MG63 (cell line): ENCODE measurements at regions not wholly inside any gene's neighbourhood (a gene's known extent, or its start where the extent isn't known, plus 50 kb on each side); places are given as distances from the start of the nearest gene placed in this dataset.
A peak's percentile ranks its signal among the peaks of the same experiment; 100 is the strongest.
"Not testable (repeated sequence)": the region's sequence is repeated elsewhere in the genome, so short reads cannot be mapped to it uniquely, and the experiment has no call there.

Experiments
- DNase-seq: peaks from one replicate; pipeline ENCODE4 v3.0.0-alpha.2; 2020
- H3K27me3 ChIP-seq: fragments of 250-450 bp; sonication (Bioruptor Pico); 2 replicates; pipeline ENCODE4 v1.5.1; 2020; ENCODE audit warnings: mild to moderate bottlenecking, moderate library complexity
- H3K36me3 ChIP-seq: fragments of 250-450 bp; sonication (Bioruptor Pico); 2 replicates; pipeline ENCODE4 v1.5.1; 2020; ENCODE audit warnings: mild to moderate bottlenecking, moderate library complexity
- H3K4me3 ChIP-seq: fragments of 250-450 bp; sonication (Bioruptor Pico); 2 replicates; pipeline ENCODE4 v1.5.1; 2020; ENCODE audit warnings: mild to moderate bottlenecking, moderate library complexity
- H3K9me3 ChIP-seq: fragments of 250-450 bp; sonication (Bioruptor Pico); 2 replicates; pipeline ENCODE4 v1.5.1; 2020; ENCODE audit warnings: mild to moderate bottlenecking, moderate library complexity

DNA sequence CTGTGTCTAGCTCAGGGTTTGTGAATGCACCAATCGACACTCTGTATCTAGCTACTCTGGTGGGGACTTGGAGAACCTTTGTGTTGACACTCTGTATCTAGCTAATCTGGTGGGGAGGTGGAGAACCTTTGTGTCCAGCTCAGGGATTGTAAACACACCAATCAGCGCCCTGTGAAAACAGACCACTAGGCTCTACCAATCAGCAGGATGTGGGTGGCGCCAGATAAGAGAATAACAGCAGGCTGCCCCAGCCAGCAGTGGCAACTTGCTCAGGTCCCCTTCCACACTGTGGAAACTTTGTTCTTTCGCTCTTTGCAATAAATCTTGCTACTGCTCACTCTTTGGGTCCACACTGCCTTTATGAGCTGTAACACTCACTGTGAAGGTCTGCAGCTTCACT, 151.3 kb upstream of the LRIG1 start:
- DNase-seq, H3K27me3 ChIP-seq, H3K9me3 ChIP-seq, H3K4me3 ChIP-seq, H3K36me3 ChIP-seq: not testable (repeated sequence)

DNA sequence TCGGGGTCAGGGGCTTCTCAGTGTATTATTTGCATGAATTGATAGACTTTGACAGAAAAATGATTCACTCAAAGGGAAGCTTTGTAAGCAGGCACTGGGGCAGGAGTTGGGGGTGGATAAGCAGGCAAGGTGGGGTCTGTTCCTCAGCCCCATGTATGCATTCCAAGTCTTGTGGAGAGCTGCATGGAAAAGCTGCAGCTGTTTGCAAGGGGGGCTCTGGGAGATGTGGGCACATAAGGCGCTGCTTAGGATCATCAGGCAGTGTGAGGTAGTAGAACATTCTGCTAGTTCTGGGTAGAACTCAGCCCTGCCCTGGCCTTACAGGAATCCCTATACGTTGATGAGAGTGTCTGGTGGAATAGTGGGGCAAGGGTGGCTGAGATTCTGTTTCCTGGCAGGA, 154.2 kb upstream of the LRIG1 start:
- H3K4me3 ChIP-seq = no peak overlapping the region
- H3K9me3 ChIP-seq = no peaks in the 10 kb centered on the region
- no peaks in the 10 kb centered on the region for H3K36me3 ChIP-seq
- no peaks in the 10 kb centered on the region for H3K27me3 ChIP-seq
- no peak for DNase-seq

DNA sequence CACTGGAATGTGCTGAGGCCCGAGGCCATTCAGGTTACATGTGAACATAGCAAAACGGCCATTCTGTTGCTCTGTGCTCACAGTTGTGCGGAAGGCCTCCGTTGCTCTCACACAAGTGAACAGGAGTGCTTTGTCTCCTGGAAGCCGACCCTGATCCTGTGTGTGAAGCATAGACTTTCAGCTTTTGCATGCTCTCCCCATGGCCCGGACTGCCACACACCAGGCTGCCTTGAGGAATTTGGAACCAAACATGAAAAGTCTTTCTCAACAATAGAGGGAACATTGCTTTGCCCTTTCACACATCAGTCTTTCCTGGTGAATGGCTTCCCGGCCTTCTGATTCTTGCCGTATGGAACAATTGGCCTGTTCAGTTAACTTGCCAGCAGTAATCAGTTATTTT, 154.8 kb upstream of the LRIG1 start:
- no peak for DNase-seq
- H3K27me3 ChIP-seq = no peaks in the 10 kb centered on the region
- H3K4me3 ChIP-seq = no peak overlapping the region
- no peaks in the 10 kb centered on the region for H3K36me3 ChIP-seq
- H3K9me3 ChIP-seq = no peaks in the 10 kb centered on the region

- Histone ChIP-seq H3K4me3 (no peak overlapping the region), H3K36me3 (no peaks in the 10 kb centered on the region), H3K27me3 (no peaks in the 10 kb centered on the region), H3K9me3 (no peaks in the 10 kb centered on the region)
- no peak for DNase-seq
Measured at GRCh38 chr3:66656609-66657008, 155.8 kb upstream of the LRIG1 start.

GRCh38 chr3:66659056-66659455, 158.2 kb upstream of the LRIG1 start:
- no peaks in the 10 kb centered on the region for H3K9me3 ChIP-seq
- H3K27me3 ChIP-seq = no peaks in the 10 kb centered on the region
- DNase-seq = no peak
- H3K36me3 ChIP-seq = no peaks in the 10 kb centered on the region
- H3K4me3 ChIP-seq = no peak overlapping the region

GRCh38 chr3:66661628-66662027, 160.8 kb upstream of the LRIG1 start:
- no peaks in the 10 kb centered on the region for H3K9me3 ChIP-seq
- H3K36me3 ChIP-seq = no peaks in the 10 kb centered on the region
- DNase-seq = no peak
- H3K27me3 ChIP-seq = no peaks in the 10 kb centered on the region
- H3K4me3 ChIP-seq = no peak overlapping the region

DNA sequence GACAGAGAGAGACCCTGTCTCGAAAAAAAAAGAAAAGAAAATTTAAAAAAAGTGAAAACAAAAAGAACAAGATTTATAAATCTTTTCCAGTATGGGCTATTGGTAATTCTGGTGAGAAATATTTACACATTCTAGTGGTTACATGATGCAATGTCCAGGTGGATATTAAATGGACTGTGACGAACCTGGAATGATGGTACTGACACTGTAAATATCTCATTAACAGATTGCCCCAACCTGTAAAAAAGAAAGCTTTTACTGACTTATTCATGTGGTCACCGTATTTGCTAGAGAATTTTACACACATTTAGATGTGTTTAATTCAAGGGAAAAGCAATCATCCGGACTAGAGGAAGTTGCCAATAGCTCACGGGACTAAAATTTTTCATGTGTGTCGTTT, 162.1 kb upstream of the LRIG1 start:
- H3K4me3 ChIP-seq = no peak overlapping the region
- H3K36me3 ChIP-seq = no peaks in the 10 kb centered on the region
- DNase-seq = no peak
- no peaks in the 10 kb centered on the region for H3K9me3 ChIP-seq
- H3K27me3 ChIP-seq = no peaks in the 10 kb centered on the region

DNA sequence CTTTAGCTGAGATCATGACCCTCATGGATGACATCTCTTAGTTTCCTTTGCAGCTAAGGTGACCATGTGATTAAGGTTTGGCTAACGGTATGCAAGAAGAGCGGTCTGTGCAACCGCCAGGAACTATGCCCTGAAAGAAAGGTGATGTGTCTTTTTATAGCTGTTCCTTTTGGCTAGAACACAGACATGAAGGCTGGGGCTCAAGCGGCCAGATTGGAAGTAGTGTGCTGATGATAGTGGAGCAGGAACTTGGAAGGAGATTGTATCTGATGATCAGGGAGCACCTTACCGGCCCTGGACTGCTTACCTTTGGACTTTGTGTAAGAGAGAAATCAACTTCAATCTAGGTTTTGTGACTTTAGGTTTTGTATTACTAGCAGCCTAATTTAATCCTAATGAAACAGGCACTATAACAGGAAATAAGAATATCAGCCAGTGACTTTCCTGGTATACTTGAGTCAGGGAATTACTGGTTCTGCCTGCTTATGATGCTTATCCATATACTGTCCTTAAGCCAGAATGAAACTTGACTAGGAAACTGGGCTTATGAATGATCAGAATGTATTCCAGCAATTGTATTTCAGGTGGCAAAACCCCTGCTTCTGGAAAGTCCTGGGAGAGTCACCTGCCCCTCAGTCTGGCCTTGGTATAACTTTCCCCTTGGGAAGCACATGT, 164.3 kb upstream of the LRIG1 start:
- no peaks in the 10 kb centered on the region for H3K9me3 ChIP-seq
- no peaks in the 10 kb centered on the region for H3K36me3 ChIP-seq
- H3K27me3 ChIP-seq = no peaks in the 10 kb centered on the region
- no peak for DNase-seq
- no peak overlapping the region for H3K4me3 ChIP-seq

GRCh38 chr3:66666362-66666761, 165.5 kb upstream of the LRIG1 start:
- DNase-seq = no peak

DNA sequence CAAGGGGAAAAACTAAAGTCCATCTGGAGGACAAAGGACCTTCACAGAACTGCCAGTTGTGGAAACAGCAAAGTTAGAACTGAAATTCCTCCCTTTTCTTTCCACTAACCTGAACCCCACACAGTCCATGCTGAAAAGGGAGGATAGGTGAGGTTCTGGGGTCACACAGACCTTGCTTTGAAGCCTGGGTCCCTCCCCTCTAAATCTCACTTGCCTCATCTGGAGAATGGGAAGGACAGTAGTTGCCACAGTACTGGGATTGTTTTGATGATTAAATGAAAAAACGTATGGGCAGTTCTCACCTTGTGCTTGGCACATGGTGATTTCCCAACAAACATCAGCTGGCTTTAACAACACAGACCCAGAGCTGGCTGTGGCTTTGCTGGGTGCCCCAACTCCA, 166.4 kb upstream of the LRIG1 start:
- no peak for DNase-seq
- Histone ChIP-seq H3K4me3 (no peak overlapping the region), H3K36me3 (no peaks in the 10 kb centered on the region), H3K9me3 (no peaks in the 10 kb centered on the region), H3K27me3 (no peaks in the 10 kb centered on the region)

More at GRCh38 chr3:66666362-66666761, 165.5 kb upstream of the LRIG1 start:
- Histone ChIP-seq H3K27me3 (no peaks in the 10 kb centered on the region), H3K36me3 (no peaks in the 10 kb centered on the region), H3K9me3 (no peaks in the 10 kb centered on the region), H3K4me3 (no peak overlapping the region)

- no peak for DNase-seq
- Histone ChIP-seq H3K9me3 (no peaks in the 10 kb centered on the region), H3K4me3 (no peak overlapping the region), H3K27me3 (no peaks in the 10 kb centered on the region), H3K36me3 (no peaks in the 10 kb centered on the region)
Measured at GRCh38 chr3:66671291-66671690, 170.5 kb upstream of the LRIG1 start.

DNA sequence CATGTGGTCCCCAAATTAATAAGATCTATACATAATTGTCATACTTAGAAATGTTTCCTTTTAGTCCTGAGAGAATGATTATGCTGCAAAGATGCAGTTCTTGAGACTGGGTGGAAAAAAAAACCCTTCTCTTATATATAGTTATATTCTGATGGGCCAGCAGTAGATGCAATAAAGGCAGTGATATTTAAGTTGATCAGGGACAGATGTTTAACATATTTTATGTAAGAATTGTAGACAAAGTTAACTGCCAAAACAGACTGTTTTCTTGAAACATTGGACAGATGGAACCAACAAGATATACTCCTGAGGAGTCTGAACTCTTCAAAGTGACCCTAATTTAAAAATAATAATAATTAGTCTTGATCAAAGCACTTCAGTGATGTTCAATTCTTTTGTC, 172.0 kb upstream of the LRIG1 start:
- Histone ChIP-seq H3K27me3 (no peaks in the 10 kb centered on the region), H3K9me3 (no peaks in the 10 kb centered on the region), H3K36me3 (no peaks in the 10 kb centered on the region), H3K4me3 (no peak overlapping the region)
- DNase-seq = no peak

GRCh38 chr3:66673293-66673692, 172.5 kb upstream of the LRIG1 start:
- no peaks in the 10 kb centered on the region for H3K27me3 ChIP-seq
- no peaks in the 10 kb centered on the region for H3K9me3 ChIP-seq
- H3K4me3 ChIP-seq = no peak overlapping the region
- DNase-seq = no peak
- H3K36me3 ChIP-seq = no peaks in the 10 kb centered on the region

DNA sequence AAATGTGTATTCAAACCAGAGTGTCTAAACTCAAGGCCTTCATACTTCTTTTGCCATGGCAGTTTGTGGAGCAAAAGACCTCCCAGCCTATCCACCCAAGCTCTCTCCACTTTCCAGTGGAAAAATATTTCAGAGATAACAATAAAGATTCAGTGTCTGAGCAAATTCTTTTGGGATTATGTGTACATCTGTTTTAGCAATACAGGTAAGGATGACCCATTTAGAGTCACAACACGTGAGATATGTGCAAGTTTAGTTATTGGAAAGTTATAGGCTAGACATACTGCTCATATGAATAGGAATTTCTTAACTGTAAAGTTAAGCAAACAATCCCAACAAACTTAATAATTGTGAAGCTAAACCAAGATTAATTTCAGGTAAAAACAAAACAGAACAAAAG, 174.5 kb upstream of the LRIG1 start:
- H3K36me3 ChIP-seq = no peaks in the 10 kb centered on the region
- no peak overlapping the region for H3K4me3 ChIP-seq
- DNase-seq = no peak
- H3K27me3 ChIP-seq = no peaks in the 10 kb centered on the region
- no peaks in the 10 kb centered on the region for H3K9me3 ChIP-seq

DNA sequence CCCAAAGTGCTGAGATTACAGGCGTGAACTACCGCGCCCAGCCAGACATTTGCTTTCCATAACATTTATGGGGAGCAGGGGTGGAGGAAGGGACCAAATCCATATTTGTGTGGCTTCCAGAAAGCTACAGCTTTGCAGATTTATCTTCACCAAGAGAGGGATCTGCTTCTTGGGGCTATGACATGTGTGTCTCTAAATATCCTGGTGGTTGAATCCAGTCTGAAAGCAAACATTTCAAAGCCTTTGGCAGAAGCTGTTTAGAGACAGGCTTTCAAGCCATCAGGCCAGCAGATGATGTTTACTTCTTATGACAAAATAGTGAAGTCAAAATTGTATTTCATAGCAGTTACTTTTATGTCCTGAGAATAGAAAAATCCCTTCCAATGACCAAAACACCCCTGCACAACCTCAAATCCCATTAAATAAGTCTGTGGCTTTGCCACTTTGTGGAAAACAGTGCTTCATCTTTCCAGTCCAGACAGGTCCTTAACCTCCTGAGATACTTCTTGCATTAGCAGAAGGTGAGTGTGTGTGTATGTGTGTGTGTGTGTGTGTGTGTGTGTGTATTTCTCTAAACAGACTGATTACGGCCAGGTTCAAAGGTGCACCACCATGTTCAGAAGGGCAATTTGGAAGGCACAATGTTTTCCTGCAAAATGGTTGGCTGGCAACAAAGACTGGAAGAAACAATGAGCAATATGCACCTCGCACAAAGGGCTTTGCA, 191.4 kb upstream of the LRIG1 start:
- Histone ChIP-seq H3K9me3 (no peaks in the 10 kb centered on the region), H3K36me3 (no peaks in the 10 kb centered on the region), H3K27me3 (no peaks in the 10 kb centered on the region), H3K4me3 (no peak overlapping the region)
- DNase-seq = no peak

- Histone ChIP-seq H3K4me3 (no peak overlapping the region), H3K36me3 (no peaks in the 10 kb centered on the region), H3K27me3 (no peaks in the 10 kb centered on the region), H3K9me3 (no peaks in the 10 kb centered on the region)
- DNase-seq = no peak
Measured at GRCh38 chr3:66692766-66693150, 191.9 kb upstream of the LRIG1 start.

DNA sequence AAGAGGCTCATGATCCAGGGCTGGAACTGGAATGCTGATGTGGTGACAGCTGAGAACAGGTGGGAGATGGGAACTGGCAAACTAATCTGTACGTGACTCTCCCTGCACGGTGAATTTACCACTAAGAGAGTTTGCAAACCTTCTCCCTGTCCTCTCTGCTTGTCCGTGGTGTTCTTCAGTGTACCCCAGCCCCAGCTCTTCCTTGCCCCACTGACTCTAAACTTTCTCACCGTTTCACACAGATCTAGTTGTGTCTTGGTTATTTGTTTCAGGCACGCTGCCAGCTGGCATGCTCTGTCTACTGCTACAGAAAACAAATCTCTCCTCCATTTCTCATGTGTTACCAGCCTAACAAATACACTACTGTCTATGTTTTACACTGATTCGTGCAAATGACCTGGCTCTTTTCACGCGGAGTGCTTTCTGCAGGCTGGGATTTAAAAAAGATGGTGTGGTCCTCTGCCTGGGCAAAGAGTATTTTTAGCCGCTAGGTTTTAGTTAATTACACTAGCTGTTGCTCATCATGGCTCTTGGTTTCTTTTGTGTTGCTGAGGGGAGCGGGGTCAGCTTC, 192.7 kb upstream of the LRIG1 start:
- no peaks in the 10 kb centered on the region for H3K27me3 ChIP-seq
- DNase-seq = peak; percentile 12
- no peaks in the 10 kb centered on the region for H3K36me3 ChIP-seq
- H3K4me3 ChIP-seq = no peak overlapping the region
- no peaks in the 10 kb centered on the region for H3K9me3 ChIP-seq

GRCh38 chr3:66702126-66702525, 201.3 kb upstream of the LRIG1 start:
- H3K9me3 ChIP-seq = no peaks in the 10 kb centered on the region
- no peak overlapping the region for H3K4me3 ChIP-seq
- H3K36me3 ChIP-seq = no peaks in the 10 kb centered on the region
- DNase-seq = no peak
- no peaks in the 10 kb centered on the region for H3K27me3 ChIP-seq
